Activated CD4-positive, CD25-positive, alpha-beta regulatory T cell treated with anti-CD3 and anti-CD28 coated beads, Interleukin-2, amount 50 U/mL, for 16 hours (primary cell): ENCODE measurements at regions not wholly inside any gene's neighbourhood (a gene's known extent, or its start where the extent isn't known, plus 50 kb on each side); places are given as distances from the start of the nearest gene placed in this dataset.

ENCODE experiments used
- DNase-seq: peaks from one replicate; pipeline ENCODE4 v3.0.0-alpha.2; 2020; ENCODE audit warnings: low read depth, low spot score

DNA sequence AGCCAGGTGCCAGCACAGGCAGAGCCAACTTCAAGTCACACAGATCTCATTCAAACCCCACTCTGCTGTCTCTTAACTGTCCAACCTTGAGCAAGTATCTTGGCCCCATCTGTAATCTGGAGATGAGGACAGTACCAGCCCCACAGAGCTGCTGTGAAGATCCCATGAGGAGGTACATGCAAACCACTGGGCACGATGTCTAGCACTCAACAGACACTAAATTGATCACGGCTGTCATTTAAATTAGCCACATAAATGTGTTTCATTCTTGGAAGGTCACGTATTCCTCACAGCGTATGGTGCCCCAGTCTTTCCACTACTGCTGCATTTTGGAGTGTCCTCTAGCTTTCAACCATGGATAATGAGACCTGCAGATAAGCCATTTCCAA is 167.6 kb upstream of the ID2 start:
- DNase-seq: no peak

DNA sequence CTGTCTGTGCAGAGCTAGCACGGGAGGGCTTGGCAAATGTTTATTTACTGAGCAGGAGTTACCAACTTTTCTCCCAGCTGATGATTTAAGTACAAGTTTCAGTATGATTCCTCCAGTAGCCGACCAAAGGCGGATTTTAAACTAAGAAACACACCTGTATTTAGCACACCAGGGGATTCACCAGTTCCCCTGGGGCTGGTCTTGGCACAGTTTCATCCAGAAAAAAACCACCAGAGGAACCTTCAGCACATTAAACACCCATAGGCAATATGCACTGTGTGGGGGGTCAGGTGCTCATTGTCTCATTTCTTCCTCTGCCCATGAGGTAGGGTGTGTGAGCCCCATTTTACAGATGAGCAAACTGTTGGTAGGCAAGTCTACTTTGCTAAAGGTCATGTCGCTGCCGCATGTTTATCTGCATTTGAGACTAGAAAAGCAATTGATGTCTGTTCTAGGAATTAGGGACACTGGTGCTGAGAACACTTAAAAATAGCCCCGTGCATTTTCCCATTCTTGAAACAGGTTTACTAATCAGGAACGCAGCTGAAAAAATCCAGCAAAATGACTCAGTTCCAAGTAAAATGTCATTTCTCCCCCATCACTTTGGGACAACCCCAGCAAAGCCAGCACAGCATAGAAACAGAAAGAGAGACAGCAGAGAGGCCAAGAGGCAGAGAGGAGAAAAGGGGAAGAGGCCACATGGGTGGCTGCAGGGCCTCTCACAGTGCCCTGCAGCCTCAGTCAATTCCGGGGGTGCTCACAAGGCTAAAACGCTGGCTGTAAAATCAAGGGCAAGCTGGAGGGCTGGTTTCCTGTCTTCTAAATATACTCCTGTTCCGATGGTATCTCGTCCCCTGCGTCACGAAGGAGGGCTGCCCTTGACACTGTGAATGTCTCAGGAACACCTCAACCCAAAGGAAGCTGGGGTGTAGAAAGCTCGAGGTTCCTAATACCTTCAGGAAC is 166.8 kb upstream of the ID2 start:
- peak; percentile 36 for DNase-seq

DNA sequence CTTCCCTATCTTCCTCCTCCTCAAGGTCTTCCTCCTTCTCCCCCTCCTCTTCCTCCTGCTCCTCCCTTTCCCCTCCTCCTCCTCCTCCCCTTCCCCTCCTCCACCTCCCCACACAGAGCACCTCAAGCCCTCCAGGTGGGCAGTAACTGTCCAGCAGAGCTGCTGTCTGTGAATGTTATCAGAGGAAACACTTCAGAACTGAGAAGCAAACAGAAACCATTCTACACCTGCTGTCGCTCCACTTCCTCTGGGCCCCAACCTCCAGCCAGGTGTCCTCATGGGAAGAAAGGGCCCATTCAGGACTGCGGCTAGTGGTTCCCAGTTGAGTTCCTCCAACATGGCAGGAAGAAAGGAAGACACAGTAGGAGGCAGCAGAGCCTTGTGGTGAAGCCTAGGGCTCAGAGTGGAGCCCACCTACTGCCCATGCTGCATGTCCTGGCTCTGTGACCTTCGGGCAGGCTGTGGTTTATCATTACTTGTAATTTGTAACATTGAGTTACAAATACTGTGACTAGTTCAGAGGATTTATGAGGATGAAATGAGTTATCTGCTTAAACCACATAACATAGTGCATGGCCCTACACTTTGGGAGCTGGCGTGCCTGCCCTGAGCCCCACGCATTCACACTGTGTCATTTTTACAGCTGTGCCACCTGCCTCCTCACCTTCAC is 165.9 kb upstream of the ID2 start:
- no peak for DNase-seq

DNA sequence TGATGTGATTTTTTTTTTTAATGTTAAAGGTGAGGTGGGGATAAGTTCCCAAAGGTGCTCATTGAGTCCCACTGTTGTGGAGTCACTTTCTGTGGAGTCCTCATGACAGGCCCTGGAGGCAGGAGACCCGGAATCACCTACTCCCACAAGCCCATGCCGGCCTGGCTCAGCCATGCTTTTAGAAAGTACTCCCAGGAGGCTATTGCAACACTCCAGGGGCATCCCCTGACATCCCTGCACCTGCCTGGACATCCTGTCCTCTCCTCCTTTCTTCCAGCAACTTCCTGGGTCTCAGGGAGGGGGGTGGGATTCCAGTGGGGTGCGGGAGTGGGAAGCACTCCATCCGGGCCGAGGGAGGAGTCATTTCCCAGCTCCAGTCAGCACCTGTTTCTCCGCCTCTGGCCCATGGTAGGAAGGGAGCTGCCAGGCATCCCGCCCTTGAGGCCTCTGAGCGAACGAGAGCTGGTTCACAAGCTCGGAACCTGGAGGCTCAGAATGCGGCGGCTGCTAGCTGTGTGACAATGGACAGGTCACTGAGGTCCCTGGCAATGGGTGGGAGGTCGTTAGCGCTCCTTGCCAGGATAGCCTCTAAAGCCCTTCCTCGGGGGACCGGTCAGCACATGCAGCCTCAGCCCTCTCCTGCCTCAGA is 163.9 kb upstream of the ID2 start:
- DNase-seq: no peak

DNA sequence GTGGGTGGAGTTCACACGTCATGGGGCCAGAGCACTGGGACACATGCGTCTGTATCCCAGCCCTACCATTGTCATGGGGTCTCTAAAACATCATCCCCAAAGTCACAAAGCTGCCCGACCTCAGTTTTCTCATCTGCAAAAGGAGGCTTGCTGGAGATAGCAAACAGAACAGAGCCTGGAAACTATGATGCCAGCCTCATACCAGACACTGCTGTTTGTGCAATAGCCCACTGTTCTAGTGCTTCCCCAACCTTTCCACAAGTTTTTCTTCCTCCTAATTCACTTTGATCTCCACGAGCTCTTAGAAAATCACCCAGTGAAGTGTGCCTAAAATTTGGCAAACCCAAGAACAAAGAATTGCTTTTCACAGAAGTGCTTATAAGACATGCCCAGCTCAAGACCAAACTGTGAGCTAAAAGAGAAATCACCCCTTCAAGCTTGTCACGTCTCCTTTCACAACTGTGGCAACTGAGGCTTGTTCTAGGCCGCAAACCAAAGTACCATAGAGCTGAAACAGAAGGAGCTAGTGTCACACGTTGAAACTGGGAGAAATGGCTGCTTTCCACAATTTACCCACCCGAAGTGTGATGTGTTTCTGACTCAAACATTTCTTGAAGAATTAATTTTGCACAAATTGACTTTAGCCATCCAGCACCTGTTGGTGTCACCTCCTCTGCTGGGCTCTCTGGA is 162.7 kb upstream of the ID2 start:
- no peak for DNase-seq

DNA sequence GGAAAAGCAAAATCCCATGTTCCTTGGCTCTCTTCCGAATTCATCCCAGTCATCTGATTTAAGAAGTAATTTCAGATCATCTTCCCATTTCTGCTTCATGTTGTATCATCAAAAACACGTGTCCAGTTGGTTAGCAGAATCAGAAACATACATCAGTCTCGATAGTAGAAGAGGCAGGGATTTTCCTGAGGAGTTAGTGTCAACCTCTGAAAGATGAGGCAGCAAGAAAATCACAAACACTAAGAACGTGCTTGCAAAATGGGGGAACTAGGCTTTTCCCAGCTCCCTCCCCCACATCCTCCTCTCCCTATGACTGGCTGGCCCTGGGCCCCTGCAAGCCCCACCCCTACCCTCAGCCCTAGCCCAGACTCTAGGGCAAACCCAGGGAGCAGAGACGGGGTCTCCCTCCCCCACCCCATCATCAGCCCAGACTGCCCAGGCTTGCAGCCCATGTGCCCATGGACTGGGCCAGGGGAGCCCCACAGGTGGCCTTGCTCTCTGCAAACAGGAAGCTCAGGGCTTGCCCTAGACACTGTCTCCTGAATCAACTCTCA is 161.0 kb upstream of the ID2 start:
- no peak for DNase-seq

DNA sequence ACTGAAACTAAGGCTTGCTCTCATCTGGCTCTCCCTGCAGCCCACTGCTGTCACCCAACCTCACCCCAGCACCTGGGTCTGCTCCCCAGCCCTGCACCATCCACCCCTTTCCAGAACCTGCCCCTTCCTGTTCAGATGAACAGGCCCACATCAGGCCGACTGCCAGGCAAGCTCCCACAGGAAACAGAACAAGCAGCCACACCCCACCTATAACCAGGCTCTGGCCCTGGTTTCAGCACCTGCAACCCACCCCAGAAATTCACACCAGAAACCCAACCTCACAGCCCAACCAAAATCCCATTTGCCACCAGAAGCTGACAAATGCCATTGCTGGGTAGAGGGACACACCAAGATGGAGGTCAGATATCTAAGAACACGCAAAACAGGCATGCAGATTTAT is 159.2 kb upstream of the ID2 start:
- DNase-seq: no peak

DNA sequence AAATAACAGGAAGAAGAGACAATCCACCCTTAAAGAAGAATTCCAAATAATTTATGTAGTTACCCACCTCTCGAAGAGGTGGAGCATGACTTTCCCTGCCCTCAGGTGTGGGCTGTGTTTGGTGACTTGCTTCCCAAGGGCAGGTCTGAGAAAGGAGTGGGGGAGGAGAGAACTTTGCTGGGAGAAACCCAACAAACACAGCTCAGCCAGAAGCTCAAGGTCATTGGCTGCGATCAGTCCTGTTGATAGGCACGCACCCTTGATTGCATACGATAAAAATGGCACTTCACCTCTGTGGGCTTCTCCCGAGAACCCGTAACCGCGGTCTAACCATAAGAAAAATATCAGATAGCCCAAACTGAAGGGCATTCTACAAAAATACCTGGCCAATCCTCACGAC is 157.5 kb upstream of the ID2 start:
- no peak for DNase-seq

DNA sequence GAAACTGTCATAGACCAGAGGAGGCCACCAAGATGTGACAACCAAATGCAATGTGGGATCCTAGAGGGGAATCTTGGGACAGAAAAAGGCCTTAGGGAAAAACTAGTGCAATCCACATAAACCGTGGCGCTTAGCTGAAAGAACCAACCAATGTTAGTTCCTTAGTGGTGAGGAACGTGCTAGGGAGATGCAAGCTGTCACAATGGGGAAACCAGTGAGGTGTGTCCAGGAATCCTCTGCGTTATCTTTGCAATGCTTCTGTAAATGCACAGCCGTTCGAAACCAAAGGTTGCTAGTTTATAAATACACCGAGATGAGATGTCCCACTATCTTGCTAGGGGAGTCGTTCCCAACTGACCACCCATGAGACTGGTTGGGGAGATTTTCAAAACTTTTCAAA is 157.0 kb upstream of the ID2 start:
- DNase-seq: no peak

DNA sequence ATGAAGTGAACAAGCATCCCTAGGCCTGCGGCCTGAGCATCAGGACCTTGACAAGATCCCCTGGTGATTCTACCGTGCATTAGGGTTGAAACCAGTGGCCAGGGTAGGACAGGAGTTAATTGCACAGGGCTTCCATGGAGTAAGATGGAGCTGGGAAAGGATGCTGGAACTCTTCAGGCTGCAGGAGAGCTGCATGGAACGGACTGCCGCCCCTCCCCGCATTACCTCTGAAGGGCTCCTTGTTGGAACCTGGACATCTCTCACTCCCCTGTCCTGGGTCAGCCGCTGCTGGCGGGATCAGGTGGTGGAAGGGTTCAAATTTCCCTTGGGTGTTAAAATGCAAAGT is 156.6 kb upstream of the ID2 start:
- DNase-seq: no peak

DNA sequence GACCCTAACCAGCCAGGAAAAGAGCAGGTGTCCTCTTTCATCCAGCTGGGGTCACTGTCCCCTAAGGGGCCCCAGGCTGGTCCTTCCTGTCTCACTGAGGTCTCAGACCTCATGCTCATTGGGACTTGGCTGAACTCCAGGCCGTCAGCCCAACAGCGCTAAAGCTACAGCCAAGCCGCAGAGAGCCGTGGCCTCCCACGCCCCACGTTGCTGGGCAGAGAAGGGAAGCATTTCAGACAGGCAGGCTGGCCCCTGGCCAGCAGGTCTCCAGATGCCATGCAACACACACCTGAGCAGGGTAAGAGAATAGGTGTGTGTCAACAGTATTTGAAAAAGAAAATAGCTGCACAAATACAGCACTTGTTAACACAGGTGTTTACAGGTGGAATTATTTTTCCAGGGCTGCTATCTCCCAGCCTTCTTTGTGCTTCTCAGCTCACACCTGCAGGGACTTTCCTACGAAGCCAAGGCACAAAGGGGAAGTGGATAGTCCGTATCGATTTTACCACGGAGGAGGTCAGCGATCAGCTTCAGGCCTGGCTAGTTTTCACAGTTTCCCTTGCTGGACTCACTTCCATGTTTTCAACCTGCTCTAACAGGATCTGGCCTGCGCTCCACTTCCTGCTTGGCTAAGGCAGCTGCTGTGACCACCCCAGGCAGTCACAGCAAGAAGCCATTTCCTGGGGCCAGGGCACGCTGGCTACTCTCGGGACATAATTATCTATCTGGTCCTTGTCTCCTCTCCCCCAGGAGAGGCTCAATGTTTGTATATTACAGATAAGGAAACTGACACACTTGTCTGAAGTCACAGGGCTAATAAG is 156.1 kb upstream of the ID2 start:
- DNase-seq: no peak

DNA sequence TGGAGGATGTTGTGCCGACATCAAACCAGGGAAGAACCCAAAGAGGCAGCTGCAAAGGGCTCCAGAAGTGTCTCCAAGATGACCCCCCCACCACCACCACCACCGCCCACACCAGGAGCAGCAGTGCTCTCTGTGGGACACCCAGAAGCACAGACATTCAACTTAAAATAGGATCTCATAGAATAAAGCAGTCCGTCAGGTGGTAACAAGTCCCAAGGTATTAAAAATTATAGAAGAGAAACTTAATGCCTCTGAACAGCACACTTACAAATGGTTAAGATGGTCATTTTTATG is 155.5 kb upstream of the ID2 start:
- DNase-seq: no peak

DNA sequence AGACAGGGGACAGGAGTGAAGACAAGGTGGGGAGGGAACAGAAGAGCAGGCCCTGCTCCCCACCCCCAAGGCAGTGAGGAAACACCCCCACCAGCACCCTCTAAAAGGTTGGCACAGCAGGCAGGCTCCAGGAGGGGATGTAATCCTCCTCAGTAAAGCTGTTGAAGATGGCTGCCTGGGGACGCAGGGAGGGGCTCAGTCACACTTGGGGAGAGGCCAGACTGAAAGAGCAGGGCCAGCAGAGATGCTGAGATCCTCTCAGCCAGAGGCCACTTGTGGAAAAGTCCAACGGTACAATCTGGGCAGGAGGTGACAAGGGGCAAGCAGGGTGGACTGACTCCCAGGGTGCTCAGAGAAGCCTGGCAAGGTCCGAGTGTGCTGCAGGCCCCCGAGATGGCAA is 154.8 kb upstream of the ID2 start:
- DNase-seq: no peak

DNA sequence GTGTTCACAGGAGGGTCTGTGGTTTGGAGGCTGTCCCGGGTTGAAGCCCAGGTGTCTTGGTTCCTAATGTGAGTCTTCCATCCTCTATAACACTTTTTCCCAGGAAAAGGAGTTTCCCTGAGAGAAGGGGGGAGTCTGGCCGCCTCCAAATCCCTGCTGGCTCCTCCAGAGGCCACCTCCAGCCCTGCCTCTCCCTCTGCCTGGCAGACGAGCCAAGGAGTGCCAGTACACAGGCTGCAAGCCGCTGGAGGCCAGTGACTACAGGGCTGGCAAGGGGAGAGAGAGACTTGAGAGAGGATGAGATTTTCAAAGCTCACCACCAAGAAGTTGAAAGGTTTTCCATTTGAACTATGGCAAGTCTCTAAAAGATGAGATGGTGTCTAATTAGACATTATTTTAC is 154.2 kb upstream of the ID2 start:
- no peak for DNase-seq

DNA sequence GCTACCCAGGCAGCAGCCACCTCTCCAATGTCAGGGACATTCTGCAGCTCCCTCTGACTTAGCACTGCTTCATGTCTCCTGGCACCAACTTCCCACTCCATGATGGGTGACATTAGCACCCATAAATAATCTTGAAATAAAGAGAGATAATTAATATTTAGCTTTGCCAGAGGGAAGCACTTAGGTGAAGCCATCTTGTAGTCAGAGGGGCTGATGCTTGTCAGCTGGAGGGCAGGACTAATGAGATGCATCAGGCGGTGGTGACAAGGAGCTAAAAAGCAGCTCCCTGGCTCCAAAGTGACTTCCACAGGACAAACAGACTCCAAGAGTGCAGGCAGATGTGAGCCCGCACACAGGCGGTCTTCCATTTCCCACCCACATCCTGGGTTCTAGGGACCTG is 153.0 kb upstream of the ID2 start:
- DNase-seq: no peak

DNA sequence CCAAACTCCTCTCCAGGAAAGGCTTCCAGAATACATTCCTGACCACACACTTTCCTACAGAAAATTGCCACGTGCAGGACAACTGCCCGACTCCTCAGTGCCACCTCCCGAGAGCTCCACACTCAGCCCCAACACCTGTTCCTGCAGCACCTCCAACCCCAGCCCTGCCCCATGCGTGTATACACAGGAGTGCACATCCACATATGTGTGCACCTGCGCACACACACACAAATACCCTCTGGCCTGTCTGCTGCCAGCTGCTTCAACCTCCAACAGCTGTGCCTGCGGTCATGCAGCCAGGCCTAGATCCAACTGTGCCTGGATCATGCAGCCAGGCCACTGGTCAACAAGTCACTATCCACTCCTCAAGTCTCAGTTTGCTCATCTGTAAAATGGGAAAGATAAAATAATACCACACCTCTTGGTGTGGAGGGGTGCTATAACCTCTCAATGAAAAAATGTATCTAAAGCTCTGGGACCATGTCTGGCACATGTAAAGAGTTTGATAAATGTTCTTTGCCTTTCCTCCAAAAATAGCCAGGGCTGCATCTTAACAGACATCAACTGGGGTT is 152.1 kb upstream of the ID2 start:
- no peak for DNase-seq

DNA sequence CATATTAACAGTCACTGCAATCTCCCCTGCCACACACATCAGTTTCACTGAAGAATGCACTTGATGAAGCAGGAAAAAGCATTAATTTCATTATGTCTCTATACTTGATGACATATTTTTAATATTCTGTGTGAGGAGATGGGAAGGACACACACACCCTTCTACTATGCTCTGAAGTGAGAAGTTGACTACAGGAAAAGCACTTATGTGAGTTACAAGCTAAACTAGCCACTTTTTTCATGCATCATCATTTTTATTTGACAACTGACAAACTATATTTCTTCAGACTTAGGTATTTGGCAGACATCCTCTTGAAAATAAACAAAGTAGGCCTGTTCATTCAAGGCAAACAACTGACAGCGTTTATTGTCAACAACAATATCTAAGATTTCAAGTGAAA is 150.4 kb upstream of the ID2 start:
- no peak for DNase-seq

DNA sequence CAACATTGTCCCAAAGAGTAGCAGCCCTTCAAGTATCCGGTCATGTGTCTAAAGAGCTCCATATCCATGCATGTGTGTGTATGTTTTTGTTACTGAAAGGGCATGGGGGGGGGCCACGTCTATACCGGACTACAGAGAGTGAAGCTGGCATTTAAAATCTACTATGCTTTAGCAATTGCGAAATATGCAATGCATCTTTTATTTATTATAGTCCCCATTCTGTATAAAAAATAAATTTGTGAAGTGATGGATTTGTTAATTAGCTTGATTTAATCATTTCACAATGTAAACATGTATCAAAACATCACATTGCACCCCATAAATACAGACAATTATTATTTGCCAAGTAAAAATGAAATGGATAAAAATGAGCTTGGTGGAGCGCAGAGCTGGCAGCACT is 149.4 kb upstream of the ID2 start:
- no peak for DNase-seq

DNA sequence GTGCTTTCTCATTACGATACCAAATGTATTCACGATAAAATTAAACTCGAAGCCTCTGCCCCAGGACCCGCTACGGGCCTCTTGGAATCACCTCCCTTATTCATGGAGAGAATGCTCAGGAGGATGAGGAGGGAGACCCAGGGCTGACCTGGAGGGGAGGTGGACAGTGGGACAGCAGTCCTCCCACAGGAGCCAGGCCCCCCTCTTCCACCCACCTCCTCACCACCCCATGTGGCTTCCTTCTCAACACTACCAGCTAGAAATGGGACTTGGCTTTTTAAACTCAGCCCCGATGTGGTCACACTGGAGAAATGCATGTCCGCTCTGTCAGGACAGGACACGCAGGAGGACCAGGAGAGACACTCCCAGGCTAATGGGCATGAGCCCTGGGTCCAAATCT is 147.9 kb upstream of the ID2 start:
- no peak for DNase-seq

DNA sequence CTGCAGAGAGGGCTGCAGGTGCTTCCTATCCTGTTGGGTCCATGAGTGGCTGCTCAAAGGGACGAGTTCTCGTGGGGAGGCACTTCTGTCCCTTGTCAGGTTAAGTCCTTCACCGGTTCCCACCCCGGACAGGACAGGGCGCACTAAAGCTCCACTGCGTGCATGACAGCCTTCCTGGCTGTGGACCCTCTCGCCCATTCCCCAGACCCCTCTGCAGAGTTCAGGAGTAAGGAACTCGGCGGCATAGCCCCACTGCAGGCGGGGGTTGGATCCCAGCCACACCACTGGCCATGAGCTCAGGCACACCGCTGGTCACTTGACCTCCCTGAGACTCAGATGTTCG is 147.5 kb upstream of the ID2 start:
- DNase-seq: no peak
